ENCODE measurements at regions not wholly inside any gene's neighbourhood (a gene's known extent, or its start where the extent isn't known, plus 50 kb on each side); places are given as distances from the start of the nearest gene placed in this dataset.

DNA sequence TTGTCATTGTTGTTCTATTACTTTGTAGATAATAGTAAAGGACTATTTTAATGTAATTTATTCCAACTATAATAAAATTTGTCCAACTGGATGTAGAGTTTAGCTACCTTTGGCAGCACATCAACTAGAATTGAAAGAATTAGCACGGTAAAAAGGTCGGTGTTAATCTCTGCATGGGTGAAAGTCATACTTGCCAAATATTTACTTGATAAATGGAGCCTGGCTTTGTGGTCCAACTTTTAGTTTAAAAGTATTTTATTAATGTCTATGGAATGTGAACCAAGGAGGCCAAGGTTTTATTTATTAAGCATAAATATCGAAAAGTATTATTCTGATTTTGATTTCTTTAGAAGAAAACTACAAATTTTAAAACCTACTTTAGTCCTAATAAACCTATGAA is 1389.0 kb downstream of the PCDH9 start:
- TF ChIP-seq, protein P1, sequence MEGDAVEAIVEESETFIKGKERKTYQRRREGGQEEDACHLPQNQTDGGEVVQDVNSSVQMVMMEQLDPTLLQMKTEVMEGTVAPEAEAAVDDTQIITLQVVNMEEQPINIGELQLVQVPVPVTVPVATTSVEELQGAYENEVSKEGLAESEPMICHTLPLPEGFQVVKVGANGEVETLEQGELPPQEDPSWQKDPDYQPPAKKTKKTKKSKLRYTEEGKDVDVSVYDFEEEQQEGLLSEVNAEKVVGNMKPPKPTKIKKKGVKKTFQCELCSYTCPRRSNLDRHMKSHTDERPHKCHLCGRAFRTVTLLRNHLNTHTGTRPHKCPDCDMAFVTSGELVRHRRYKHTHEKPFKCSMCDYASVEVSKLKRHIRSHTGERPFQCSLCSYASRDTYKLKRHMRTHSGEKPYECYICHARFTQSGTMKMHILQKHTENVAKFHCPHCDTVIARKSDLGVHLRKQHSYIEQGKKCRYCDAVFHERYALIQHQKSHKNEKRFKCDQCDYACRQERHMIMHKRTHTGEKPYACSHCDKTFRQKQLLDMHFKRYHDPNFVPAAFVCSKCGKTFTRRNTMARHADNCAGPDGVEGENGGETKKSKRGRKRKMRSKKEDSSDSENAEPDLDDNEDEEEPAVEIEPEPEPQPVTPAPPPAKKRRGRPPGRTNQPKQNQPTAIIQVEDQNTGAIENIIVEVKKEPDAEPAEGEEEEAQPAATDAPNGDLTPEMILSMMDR (IDR thresholded peaks at IDR 0.05): no peak
- no peak for TF ChIP-seq POLR2A (IDR thresholded peaks at IDR 0.05)
